GM12878 (cell line): ENCODE measurements at regions not wholly inside any gene's neighbourhood (a gene's known extent, or its start where the extent isn't known, plus 50 kb on each side); places are given as distances from the start of the nearest gene placed in this dataset.

Experiments used
- ATAC-seq: fragments of 200-7000 bp; cut with Tn5 transposase; 3 replicates; pipeline ENCODE4 v1.9.1; 2020; ENCODE audit warnings: mild to moderate bottlenecking, moderate library complexity
- BruUV-seq: library from RNA; stranded (reverse); fragments of 400-500 nt; replicated peaks from 2 replicates; lab custom pipeline; 2021; lab: Mats Ljungman, UMichigan
- CTCF ChIA-PET: fragments of 300-600 bp; sonication (Branson Sonifier 250); formaldehyde crosslinking; extraction: SDS; loops from one replicate; lab custom pipeline; 2021; ENCODE audit warnings: inconsistent platforms; lab: Yijun Ruan, JAX
- POLR2A ChIA-PET: fragments of 350-600 bp; formaldehyde crosslinking; extraction: SDS; loops from one replicate; lab custom pipeline; 2021; ENCODE audit warnings: inconsistent platforms; lab: Charles Lee
- RAD21 ChIA-PET: fragments of 300-600 bp; sonication (Branson Sonifier 250); formaldehyde crosslinking; loops from one replicate; lab custom pipeline; 2023; ENCODE audit warnings: antibody characterized with exemption; ENCODE audit not compliant: unreplicated experiment; lab: Charles Lee
- SMC1A ChIA-PET: fragments of 300-600 bp; sonication (Branson Sonifier 250); formaldehyde crosslinking; loops from one replicate; lab custom pipeline; 2023; ENCODE audit not compliant: unreplicated experiment, uncharacterized antibody; lab: Charles Lee
- DNase-seq: peaks from one replicate; pipeline ENCODE4 v3.0.0-alpha.2; 2011; ENCODE audit warnings: low read depth, low spot score
- FAIRE-seq: peaks from 3 replicates; lab custom pipeline; 2011; peaks lifted over from hg19 to GRCh38; lab: Jason Lieb, UNC
- H2AFZ ChIP-seq: 2 replicates; pipeline ENCODE4 v1.6.0; 2011; ENCODE audit warnings: low read depth, low read length, control low read depth; ENCODE audit not compliant: control insufficient read depth
- H3K27ac ChIP-seq: 2 replicates; pipeline ENCODE4 v1.5.1; 2011; ENCODE audit warnings: control low read depth; ENCODE audit not compliant: control insufficient read depth, insufficient read depth
- H3K27me3 ChIP-seq, 2 experiments: replicated peaks in 1 of 2; 2 replicates each; pipeline versions ENCODE4 v1.6.0 to v1.6.1; 2011; ENCODE audit warnings: low read length in 1 of 2; ENCODE audit not compliant: control insufficient read depth in 2 of 2, insufficient read depth in 2 of 2
- H3K36me3 ChIP-seq, 2 experiments: 2 replicates each; pipeline ENCODE4 v1.5.1; 2011; ENCODE audit warnings: low read length in 1 of 2; ENCODE audit not compliant: control insufficient read depth in 2 of 2, insufficient read depth in 2 of 2
- H3K4me1 ChIP-seq: 2 replicates; pipeline ENCODE4 v1.6.1; 2011; ENCODE audit warnings: mild to moderate bottlenecking, low read length, moderate library complexity, mixed read lengths; ENCODE audit not compliant: control insufficient read depth, insufficient read depth
- H3K4me2 ChIP-seq: 2 replicates; pipeline ENCODE4 v1.6.0; 2011; ENCODE audit warnings: control low read depth; ENCODE audit not compliant: control insufficient read depth, insufficient read depth
- H3K4me3 ChIP-seq: fragments of 200-600 bp; sonication (generic); 2 replicates; pipeline ENCODE4 v1.5.1; 2016
- H3K79me2 ChIP-seq: 2 replicates; pipeline ENCODE4 v1.6.0; 2011; ENCODE audit warnings: low read length; ENCODE audit not compliant: control insufficient read depth, insufficient read depth
- H3K9ac ChIP-seq: 2 replicates; pipeline ENCODE4 v1.8.0; 2011; ENCODE audit warnings: low read length, control low read depth, mixed read lengths; ENCODE audit not compliant: control insufficient read depth, insufficient read depth
- H3K9me3 ChIP-seq: replicated peaks from 3 replicates; pipeline ENCODE4 v1.5.1; 2011; ENCODE audit warnings: mild to moderate bottlenecking, low read length; ENCODE audit not compliant: control insufficient read depth, insufficient read depth
- H4K20me1 ChIP-seq: 2 replicates; pipeline ENCODE4 v1.6.0; 2011; ENCODE audit not compliant: control insufficient read depth, insufficient read depth
- BRCA1 ChIP-seq: IDR thresholded peaks from 2 replicates; pipeline ENCODE4 v1.6.1; 2011; ENCODE audit warnings: low read depth, low read length, improper control_type of control experiment
- CHD2 ChIP-seq: IDR thresholded peaks from 2 replicates; pipeline ENCODE4 v1.6.1; 2011; ENCODE audit warnings: low read depth, low read length, improper control_type of control experiment, borderline replicate concordance
- ESRRA ChIP-seq: IDR thresholded peaks from 2 replicates; pipeline ENCODE4 v1.6.1; 2012; ENCODE audit warnings: mild to moderate bottlenecking, low read length, improper control_type of control experiment
- JUND ChIP-seq: IDR thresholded peaks from 2 replicates; pipeline ENCODE4 v1.6.1; 2012; ENCODE audit warnings: low read depth, mild to moderate bottlenecking, low read length, improper control_type of control experiment, moderate library complexity
- MXI1 ChIP-seq: fragments of 150-350 bp; IDR thresholded peaks from 2 replicates; pipeline ENCODE4 v1.6.1; 2011; ENCODE audit warnings: low read depth, mild to moderate bottlenecking, inconsistent platforms, low read length, improper control_type of control experiment
- RAD51 ChIP-seq: fragments of 450-650 bp; IDR thresholded peaks from 2 replicates; pipeline ENCODE4 v1.6.1; 2016; ENCODE audit warnings: moderate library complexity, mild to moderate bottlenecking, inconsistent platforms
- RBBP5 ChIP-seq: fragments of 200-600 bp; sonication (generic); conservative IDR thresholded peaks from 2 replicates; pipeline ENCODE4 v1.6.1; 2016
- RELB ChIP-seq: fragments of 450-650 bp; IDR thresholded peaks from 2 replicates; pipeline ENCODE4 v1.6.1; 2017; ENCODE audit warnings: low read depth, mild to moderate bottlenecking, moderate library complexity
- SREBF1 ChIP-seq: IDR thresholded peaks from 2 replicates; pipeline ENCODE4 v1.6.1; 2012; ENCODE audit warnings: mild to moderate bottlenecking, low read length
- SUZ12 ChIP-seq: fragments of 200-600 bp; sonication (generic); IDR thresholded peaks from one replicate; pipeline ENCODE4 v1.6.1; 2018; ENCODE audit warnings: antibody characterized with exemption, mild to moderate bottlenecking; ENCODE audit not compliant: unreplicated experiment
- ZZZ3 ChIP-seq: IDR thresholded peaks from 2 replicates; pipeline ENCODE4 v1.6.1; 2011; ENCODE audit warnings: low read depth; ENCODE audit not compliant: control insufficient read depth, insufficient read length
- WGBS: methylation state at CpG from one replicate; pipeline ENCODE4 v1.1.6; 2016; ENCODE audit warnings: low lambda C conversion rate; ENCODE audit not compliant: insufficient replicate concordance, insufficient coverage; ENCODE audit errors: missing lambda C conversion rate; 5-methylcytosine and 5-hydroxymethylcytosine counted together
- in situ Hi-C: fragments of 300-500 bp; cut with MboI; formaldehyde crosslinking; loops from 9 replicates; pipeline ENCODE4 v1.14.3; 2018; ENCODE audit warnings: mixed read lengths
- intact Hi-C: fragments of 100-400 bp; cut with micrococcal nuclease; formaldehyde crosslinking; loops from one replicate; pipeline ENCODE4 v1.14.2; 2022; ENCODE audit not compliant: unreplicated experiment

GRCh38 chr2:129205176-129205575 is 774.3 kb upstream of the RAB6C start:
- Histone ChIP-seq H3K27ac (no peak overlapping the region), H4K20me1 (no peaks in the 10 kb centered on the region), H3K4me1 (no peaks in the 10 kb centered on the region), H3K36me3 (no peaks in the 10 kb centered on the region), H3K79me2 (no peaks in the 10 kb centered on the region), H3K9ac (no peak overlapping the region), H3K4me3 (no peak overlapping the region), H2AFZ (no peak overlapping the region), H3K4me2 (no peak overlapping the region), H3K27me3 (no peaks in the 10 kb centered on the region), H3K9me3 (no peaks in the 10 kb centered on the region)
- POLR2A ChIA-PET: no interaction called here
- CTCF ChIA-PET: no interaction called here
- SMC1A ChIA-PET: no interaction called here
- ATAC-seq (no peak), FAIRE-seq (no peak), DNase-seq (no peak)
- intact Hi-C loops: no loop called here
- 0% methylated on average over 1 of the region's 1 CpG for WGBS
- TF ChIP-seq RAD51: no peak
- no peak for TF ChIP-seq SUZ12
- TF ChIP-seq RBBP5: no peak
- TF ChIP-seq MXI1: no peak
- no peak for TF ChIP-seq JUND
- no peak for TF ChIP-seq ZZZ3
- TF ChIP-seq CHD2: no peak
- no peak for TF ChIP-seq SREBF1
- no peak for TF ChIP-seq BRCA1
- no peak for TF ChIP-seq ESRRA
- no peak for TF ChIP-seq RELB
- RAD21 ChIA-PET: no interaction called here
- in situ Hi-C loops: no loop called here
- BruUV-seq: no TSS peak
